GM19397 (cell line): ENCODE measurements at regions not wholly inside any gene's neighbourhood (a gene's known extent, or its start where the extent isn't known, plus 50 kb on each side); places are given as distances from the start of the nearest gene placed in this dataset.

Experiments
- ATAC-seq: cut with Tn5 transposase; IDR thresholded peaks from one replicate; pipeline ENCODE4 v1.9.1; 2021; ENCODE audit warnings: mild to moderate bottlenecking, moderate library complexity; ENCODE audit not compliant: unreplicated experiment

DNA sequence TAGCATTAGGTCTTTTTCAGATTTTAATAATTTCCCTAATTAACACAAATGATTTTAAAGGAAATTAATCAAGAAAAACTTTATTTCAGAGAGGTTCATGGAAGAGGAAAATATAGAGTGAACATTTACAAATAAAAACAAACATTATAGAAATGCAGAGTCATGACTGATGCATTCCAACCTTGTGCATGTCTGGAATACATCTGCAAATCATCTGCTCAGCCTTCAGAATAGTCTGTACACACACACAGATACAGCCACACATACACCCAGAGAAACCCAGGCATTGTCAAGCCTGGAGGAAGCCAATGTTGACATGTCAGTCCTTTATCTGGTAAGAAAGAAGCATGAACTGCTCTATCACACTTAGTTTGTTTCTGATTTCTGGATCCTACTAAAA lies 61.3 kb upstream of the NFKB1 start:
- no peak for ATAC-seq

DNA sequence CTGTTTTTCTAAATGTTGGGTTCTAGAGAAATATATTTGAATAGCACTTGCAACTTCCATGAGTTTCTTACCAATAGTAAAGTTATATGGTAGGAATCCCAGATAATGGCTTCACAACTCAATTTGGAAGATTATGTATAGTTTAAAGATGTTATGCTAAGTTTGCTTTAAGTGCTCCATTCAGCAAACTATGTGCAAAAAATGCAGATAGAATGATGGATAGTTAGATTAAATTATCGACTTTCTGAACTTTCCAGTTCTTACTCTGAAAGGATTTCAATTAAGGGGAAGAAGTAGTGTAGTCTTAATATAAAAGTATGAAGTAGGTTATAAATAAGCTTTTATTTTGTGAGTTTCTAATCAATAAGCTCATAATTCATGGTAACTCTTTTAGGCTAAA lies 60.7 kb upstream of the NFKB1 start:
- no peak for ATAC-seq

DNA sequence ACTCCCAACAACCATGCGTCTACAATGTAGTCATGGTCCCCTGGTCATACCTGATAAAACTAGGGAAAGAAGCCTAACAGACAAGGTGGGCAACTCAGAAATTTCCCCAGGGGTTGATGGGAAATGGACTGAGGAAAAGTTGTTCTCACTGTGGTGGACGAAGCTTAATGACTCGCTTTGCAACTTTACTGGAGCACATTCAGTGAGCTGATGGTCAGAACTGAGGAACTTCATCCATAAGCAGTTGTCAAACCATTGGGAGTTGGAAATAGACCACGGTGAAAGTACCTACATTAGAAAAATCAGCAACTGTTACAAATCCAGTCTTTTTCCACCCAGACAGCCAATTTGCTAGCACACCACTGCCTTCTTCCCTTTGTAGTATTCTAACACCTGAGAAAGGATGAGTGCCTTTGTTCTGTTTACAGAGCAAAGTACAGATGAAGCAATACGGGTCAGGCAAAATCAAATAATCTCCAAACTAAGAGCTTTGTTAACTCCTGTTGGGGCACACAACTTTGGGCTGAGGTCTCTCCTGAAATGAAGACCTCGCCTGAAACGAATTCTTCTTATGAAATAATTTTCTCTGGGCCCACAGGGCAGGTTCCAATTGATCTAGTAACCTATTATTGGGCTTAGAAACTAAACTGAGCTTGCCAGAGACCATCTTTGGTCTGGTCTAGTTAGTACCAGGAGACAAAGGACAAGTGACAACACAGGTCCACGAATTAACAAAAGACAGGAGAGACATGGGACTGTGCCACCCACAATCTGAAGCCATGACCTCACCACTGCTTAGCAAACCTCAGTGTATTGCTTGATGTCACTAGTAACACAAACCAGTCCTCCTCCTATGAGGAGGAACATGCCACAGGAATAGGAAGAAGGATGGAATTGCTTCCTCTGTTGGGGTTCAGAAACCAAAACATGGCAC lies 58.9 kb upstream of the NFKB1 start:
- no peak for ATAC-seq

DNA sequence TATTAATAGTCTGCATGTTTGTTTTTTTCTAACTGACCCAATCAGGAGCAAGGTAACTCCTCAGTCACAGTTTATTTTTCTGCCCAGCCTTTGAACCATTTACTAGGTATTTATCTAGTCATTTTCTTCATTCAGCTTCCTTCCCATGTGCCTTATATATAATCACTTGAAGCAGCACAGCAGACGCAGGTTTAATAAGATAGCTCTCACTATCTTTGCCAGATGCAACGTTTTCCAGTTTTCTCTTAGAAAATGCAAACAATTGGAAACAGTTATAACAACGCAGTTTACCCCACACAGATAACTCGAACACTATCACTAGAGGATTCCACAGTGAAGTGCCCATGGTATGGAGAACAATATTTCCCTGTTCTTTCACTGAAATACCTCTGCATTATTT lies 56.4 kb upstream of the NFKB1 start:
- ATAC-seq: no peak

DNA sequence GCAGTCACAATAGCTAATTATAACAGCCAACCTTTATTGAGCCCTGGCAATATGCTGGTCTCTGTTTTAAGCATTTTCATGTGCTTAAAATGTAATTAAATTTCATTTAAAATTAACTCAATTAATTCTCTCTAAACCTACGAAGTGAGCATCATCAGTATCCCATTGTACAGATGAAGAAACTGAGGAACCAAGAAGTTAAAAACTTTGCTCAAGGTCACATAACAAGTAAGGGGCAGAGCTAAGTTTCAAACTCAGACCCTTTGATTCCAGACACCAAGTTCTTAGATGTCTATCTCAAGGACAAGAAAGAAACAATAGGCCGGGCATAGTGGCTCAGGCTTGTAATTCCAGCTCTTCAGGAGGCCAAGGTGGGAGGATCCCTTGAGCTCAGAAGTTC lies 55.9 kb upstream of the NFKB1 start:
- no peak for ATAC-seq

DNA sequence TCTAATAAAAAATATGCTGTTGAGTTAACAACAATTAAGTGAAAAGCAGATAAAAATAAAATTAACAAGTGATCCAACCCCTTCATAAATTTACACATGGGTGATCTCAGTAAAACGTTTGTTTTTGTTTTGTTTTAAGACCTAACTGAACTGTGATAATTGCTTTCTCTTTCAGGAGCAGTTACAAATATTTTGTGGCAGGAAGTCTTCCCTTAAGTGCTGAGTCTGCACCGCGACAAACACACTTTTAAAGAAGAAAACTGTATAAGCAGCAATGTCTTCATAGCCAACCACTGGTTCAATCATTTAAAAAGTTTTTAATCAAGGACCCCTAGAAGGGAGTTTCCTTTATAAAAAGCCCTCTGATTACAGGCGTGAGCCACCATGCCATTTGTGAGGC lies 53.7 kb upstream of the NFKB1 start:
- peak; percentile 43 for ATAC-seq

DNA sequence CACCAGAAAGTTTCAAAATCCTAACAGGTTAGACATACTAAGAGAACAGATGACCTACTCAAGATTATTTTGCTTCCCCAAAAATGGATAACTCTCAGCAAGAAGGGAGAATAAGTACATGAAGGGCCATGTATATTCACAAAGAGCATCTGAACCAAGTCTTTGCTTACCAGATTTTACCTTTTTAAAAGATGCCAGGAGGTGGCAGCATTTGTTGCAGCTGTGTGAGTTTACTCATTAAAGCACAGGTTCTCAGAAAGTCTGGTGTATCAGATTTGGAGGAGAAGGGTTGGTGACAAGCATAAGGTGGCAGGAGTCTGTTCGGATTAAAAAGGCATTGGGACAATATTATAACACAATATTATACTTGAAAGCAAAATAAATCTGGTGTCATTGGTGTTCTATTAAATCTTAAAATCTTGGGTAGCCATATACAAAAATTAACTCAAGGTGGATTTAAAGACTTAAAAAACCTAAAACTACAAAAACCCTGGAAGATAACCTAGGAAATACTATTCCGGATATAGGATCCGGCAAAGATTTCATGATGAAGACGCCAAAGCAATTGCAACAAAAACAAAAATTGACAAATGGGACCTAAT lies 51.3 kb upstream of the NFKB1 start:
- peak; percentile 61 for ATAC-seq

DNA sequence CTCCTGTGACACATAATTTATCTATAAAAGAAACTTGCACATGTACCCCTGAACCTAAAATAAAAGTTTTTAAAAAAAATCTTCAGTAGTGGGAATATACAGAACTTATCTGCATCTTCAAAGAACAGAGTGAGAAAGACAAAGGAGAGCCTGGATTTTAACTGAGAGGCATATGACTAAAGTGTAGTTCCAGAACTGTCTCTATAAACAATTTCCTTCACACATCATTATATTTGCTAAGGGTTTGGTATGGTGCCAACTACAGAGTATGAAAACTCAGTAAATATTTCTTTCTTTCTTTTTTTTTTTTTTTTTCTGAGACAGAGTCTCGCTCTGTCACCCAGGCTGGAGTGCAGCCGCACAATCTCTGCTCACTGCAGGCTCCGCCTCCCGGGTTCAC lies 49.9 kb upstream of the NFKB1 start:
- ATAC-seq: no peak
